NOMO-1 treated with DMSO at 0.1 percent for 48 hours (cell line): ENCODE measurements at regions not wholly inside any gene's neighbourhood (a gene's known extent, or its start where the extent isn't known, plus 50 kb on each side); places are given as distances from the start of the nearest gene placed in this dataset.
A peak's percentile ranks its signal among the peaks of the same experiment; 100 is the strongest.

Experiments used
- DNase-seq: peaks from one replicate; lab custom pipeline; 2025; ENCODE audit not compliant: unreplicated experiment; lab: John Stamatoyannopoulos, UW

DNA sequence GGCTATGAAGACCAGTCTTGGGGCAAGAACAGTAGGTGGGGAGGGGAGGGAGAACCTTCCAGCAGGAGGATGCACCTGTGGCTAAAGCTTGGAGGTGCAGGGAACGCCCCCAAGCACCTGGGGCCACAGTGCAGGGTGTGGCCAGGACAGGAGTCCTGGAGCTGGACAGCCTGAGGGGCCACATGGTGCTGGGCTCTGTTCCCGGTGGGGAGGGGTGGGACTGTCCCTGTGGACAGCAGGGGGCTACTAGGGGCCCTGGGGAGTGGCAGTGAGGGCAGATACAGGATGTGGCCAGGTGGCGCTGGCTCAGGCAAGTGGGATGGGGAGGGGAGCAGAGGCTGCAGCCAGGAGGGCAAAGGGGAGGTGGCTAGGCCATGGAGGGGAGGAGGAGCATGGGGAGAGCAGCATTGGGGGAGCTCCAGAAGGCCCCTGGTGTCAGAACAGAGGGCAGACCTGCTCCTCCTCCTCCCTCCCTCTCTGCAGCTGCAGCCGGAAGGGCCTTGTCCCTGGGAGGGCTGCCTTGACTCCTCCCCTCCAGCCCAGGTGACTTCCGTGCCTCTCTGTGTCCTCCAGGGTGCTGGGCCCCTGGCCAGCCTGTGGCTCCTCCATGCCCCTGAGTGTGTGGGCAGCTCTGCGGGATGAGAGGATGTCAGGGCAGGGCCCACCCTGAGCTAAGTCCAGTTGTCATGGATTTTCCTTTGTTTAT is 68.4 kb upstream of the DLK1 start:
- no peak for DNase-seq

- DNase-seq = no peak
Measured at GRCh38 chr14:100659345-100660001, 67.2 kb upstream of the DLK1 start.

- no peak for DNase-seq
Measured at GRCh38 chr14:100660498-100660881, 66.2 kb upstream of the DLK1 start.

DNA sequence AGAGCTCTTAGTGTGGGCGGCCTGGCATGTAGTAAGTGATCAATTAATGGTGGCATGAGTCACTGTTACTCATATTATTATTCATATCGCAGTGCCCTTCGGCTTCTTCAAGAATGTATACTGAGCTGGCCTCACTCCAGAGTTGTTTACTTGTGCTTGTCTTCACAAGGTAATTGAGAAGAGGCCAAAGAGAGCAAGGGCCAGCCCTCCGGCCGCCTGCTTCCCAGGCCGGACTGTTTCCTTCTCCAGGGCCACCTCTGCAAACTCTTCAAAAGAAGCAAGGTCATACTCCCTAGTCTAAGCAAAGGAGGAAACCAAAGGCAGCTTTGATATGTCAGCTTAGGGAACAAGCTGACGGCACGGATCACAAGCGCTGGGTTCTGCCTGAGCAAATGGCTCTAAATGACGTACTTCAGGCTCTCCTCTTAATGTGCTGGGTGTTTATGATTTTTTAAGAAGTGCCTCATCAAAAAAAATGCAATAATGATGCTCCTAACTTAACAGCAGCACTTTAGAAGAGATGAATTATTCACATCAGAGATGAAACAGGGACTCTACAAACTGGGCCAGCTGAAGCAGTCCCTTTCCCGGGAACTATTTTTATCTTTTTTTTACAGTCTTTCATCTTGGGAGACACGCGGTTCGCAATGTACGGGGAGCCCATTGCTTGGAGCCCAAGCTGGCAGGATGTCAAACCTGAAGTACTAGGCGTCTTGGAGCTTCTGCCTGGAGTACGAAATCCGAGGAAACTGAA is 65.6 kb upstream of the DLK1 start:
- DNase-seq = no peak

- DNase-seq = peak; percentile 67
Measured at GRCh38 chr14:100662879-100663760, 63.6 kb upstream of the DLK1 start.

- no peak for DNase-seq
Measured at GRCh38 chr14:100663761-100664052, 63.0 kb upstream of the DLK1 start.

GRCh38 chr14:100664231-100664630 is 62.5 kb upstream of the DLK1 start:
- no peak for DNase-seq

GRCh38 chr14:100664841-100665510 is 61.7 kb upstream of the DLK1 start:
- DNase-seq = no peak

- DNase-seq = no peak
Measured at GRCh38 chr14:100665511-100666032, 61.1 kb upstream of the DLK1 start.

DNA sequence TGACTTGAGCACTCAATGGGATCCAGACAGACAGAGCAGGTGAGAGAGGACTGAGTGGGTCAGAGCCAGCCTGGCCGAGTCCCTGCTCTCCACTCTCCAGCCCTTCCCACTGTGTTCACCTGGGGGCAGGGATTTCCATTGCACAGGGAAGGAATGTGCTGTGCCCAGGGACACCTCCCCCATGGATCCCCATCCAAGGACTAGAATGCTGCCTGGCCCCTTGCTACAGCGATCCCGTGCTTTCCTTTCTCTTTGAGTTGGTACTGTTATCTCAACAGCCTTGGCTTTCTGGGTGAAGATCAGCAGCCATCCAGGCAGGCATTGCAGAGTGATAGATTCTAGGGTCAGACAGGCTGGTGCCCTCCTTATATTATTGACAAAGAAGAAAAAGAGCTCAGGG is 60.3 kb upstream of the DLK1 start:
- DNase-seq = no peak

DNA sequence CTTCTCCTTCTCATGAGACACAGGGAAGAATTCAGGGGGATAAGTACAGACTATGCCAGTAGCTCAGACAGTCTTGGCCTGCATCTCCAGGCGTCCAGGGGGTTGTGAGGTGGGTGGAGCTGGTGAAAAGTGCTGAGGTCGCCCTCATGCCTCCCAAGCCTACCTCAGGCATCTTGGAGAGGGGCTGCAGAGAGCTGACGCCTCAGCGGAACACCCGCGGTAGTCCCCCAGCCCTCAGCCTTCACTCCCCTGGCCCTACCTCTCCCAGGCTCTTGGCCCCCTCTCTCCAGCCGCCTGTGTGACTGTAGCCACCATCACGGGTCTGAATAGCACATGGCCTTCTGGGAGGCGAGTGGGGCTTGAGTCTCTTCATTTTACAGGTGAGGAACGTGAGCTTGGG is 59.8 kb upstream of the DLK1 start:
- no peak for DNase-seq

DNA sequence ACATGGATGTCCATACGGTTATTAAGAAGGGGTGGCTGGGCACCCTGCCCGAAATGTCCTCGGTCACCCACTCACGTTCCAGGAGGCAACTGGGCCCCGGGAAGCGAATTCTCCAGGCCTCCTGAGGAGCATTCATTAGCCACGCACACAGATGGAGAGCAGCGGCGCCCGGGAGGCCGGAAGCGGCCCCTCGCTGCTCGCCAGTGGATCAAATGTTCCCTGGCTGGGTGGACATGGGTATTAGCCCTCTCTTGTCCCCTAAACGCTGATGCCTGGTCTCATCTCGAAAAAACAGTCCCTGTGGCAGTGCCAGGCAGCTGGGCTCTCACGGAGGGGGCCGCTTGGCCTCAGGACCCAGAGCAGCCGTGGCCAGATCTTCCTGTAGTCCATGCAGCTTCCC is 59.0 kb upstream of the DLK1 start:
- DNase-seq = no peak

DNA sequence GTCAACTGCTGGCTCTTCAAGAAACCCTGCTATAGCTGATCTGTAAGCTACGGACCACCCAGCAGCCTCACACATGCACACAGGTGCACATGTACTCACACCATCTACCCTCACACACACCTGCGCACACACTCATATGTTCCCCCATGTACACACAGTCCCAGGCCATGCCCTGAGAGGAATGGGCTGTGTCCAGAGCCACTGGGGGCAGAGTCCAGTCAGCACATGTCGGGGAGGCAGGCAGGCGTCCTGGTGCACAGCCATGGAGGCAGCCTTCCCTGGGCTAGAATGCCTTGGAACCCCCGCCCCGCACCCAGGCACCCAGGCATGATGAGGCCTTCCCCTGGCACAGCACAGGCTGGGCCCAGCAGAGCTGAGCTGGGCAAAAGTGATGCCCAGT is 58.3 kb upstream of the DLK1 start:
- no peak for DNase-seq

GRCh38 chr14:100669011-100669412 is 57.7 kb upstream of the DLK1 start:
- peak; percentile 65 for DNase-seq

DNA sequence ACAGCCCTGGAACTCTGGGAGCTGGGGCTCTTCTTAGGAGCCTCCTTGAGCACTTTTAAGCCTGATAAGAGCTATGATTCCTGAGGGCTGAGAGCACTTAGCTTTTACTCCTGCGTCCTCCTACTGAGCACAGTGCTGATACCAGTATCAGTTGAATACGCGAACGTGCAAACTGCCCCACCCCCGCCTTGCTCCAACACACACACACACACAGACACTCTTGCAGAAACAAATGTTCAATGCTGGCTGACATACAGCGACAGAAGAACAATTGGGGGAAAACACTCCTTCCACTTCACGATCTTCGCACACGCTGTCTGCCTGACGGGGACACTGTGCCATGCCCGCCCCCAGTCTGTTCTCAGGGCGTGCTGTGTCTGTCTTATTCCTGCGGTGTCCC is 57.2 kb upstream of the DLK1 start:
- DNase-seq = no peak

GRCh38 chr14:100670017-100670752 is 56.5 kb upstream of the DLK1 start:
- DNase-seq = no peak

GRCh38 chr14:100670753-100671049 is 56.0 kb upstream of the DLK1 start:
- DNase-seq = no peak

GRCh38 chr14:100671386-100671901 is 55.2 kb upstream of the DLK1 start:
- DNase-seq = no peak

DNA sequence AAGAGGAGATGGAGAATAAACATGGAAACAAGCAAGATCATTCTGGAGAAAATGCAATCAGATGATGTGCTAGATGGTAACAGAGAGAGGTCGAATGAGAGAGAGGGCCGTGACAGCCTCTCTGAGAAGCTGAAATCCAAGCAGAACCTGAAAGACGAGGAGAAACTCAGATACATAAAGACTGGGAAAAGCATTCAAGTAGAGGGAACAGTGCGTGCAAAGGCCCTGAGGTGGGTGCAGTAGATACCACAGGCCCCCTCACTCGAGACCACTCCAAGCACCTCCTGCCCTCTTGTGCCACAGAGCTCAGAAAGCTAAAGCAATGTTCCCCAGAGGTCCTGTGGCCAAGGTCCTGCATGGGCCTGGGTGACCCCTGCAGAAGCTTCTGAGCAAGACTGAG is 54.8 kb upstream of the DLK1 start:
- DNase-seq = no peak
